Urinary bladder (tissue), 2 donors: ENCODE measurements at regions not wholly inside any gene's neighbourhood (a gene's known extent, or its start where the extent isn't known, plus 50 kb on each side); places are given as distances from the start of the nearest gene placed in this dataset.

Experiments used
- DNase-seq: peaks from one replicate; pipeline ENCODE4 v3.0.0-alpha.2; 2015; ENCODE audit errors: extremely low spot score
- H3K27ac ChIP-seq: one replicate; pipeline ENCODE4 v1.5.1; 2013; ENCODE audit warnings: low read depth, mild to moderate bottlenecking, moderate library complexity
- H3K36me3 ChIP-seq: one replicate; pipeline ENCODE4 v1.6.1; 2013; ENCODE audit warnings: mild to moderate bottlenecking, moderate library complexity; ENCODE audit not compliant: insufficient read depth
- H3K4me1 ChIP-seq: one replicate; pipeline ENCODE4 v1.6.1; 2013; ENCODE audit warnings: mild to moderate bottlenecking, moderate library complexity; ENCODE audit not compliant: insufficient read depth
- H3K4me3 ChIP-seq: one replicate; pipeline ENCODE4 v1.5.1; 2013; ENCODE audit warnings: low read depth, low read length
- donor health status: healthy with polysubstance abuse.

DNA sequence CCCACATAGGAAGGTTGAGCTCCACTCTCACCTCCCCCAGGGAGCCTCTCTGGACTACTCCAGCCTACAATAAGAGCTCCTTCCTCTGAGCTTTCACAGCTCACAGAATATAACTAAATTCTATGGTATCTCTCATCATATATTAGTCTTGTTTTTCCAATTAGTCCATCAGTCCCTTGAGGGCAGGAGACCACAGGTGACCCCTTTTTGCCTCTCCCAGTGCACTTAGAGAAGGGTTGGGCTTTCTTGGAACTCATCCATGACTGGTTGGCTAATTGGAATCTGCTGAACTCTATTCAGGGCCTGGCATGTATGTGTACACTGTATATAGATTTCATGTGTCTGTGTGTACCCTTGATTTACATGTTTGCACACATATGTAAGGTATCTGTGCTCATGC lies 50.4 kb upstream of the ARAP3 start:
- no peaks in the 10 kb centered on the region for H3K4me1 ChIP-seq
- no peak for DNase-seq
- no peak overlapping the region for H3K4me3 ChIP-seq
- no peak overlapping the region for H3K27ac ChIP-seq
- no peaks in the 10 kb centered on the region for H3K36me3 ChIP-seq
